Breast epithelium (tissue), 4 donors: ENCODE measurements at regions not wholly inside any gene's neighbourhood (a gene's known extent, or its start where the extent isn't known, plus 50 kb on each side); places are given as distances from the start of the nearest gene placed in this dataset.

ENCODE experiments used
- DNase-seq, 2 donors: peaks; one replicate each; pipeline ENCODE4 v3.0.0-alpha.2; 2019; ENCODE audit warnings: low spot score in 2 of 2
- H3K27ac ChIP-seq, 2 donors: fragments of 200-600 bp; sonication (generic) in 1 of 2; one replicate each; pipeline ENCODE4 v1.5.1; 2016 to 2019; ENCODE audit warnings: mild to moderate bottlenecking in 1 of 2
- H3K27me3 ChIP-seq, 2 donors: fragments of 200-600 bp; sonication (generic) in 1 of 2; one replicate each; pipeline versions ENCODE4 v1.5.1 to v1.6.0; 2017 to 2019; ENCODE audit warnings: control low read depth in 1 of 2, mild to moderate bottlenecking in 1 of 2
- H3K36me3 ChIP-seq: fragments of 200-600 bp; one replicate; pipeline ENCODE4 v1.5.1; 2019
- H3K4me1 ChIP-seq, 2 donors: fragments of 200-600 bp; sonication (generic); one replicate each; pipeline ENCODE4 v1.5.1; 2016 to 2019; ENCODE audit warnings: control low read depth in 1 of 2
- H3K4me3 ChIP-seq, 3 donors: fragments of 200-600 bp; sonication (generic); 1 replicate in 2 of 3; 2 replicates in 1 of 3; pipeline ENCODE4 v1.5.1; 2016 to 2019; ENCODE audit warnings: mild to moderate bottlenecking in 3 of 3, moderate library complexity in 2 of 3
- H3K9me3 ChIP-seq, 2 donors: fragments of 200-600 bp; sonication (generic) in 1 of 2; one replicate each; pipeline ENCODE4 v1.5.1; 2016 to 2019; ENCODE audit warnings: control low read depth in 1 of 2
- CTCF ChIP-seq, 3 donors: fragments of 450-650 bp; IDR thresholded peaks; one replicate each; pipeline ENCODE4 v1.5.1; 2016 to 2017; ENCODE audit warnings: antibody characterized with exemption in 3 of 3, mild to moderate bottlenecking in 3 of 3, moderate library complexity in 3 of 3
- POLR2A ChIP-seq: fragments of 450-650 bp; IDR thresholded peaks from one replicate; pipeline ENCODE4 v1.6.1; 2016; ENCODE audit warnings: antibody characterized with exemption, mild to moderate bottlenecking, moderate library complexity
- POLR2AphosphoS5 ChIP-seq, 3 donors: sonication (generic); formaldehyde crosslinking; IDR thresholded peaks; one replicate each; pipeline ENCODE4 v1.6.1; 2017; ENCODE audit warnings: antibody characterized with exemption in 3 of 3
- intact Hi-C: fragments of 100-400 bp; cut with DNase I; formaldehyde crosslinking; loops from one replicate; pipeline ENCODE4 v1.15.1; 2023; ENCODE audit warnings: low total_unique reads

GRCh38 chrX:113275804-113276203 lies 435.2 kb upstream of the AMOT start:
- no peak for DNase-seq
- no peak overlapping the region for H3K4me3 ChIP-seq
- H3K36me3 ChIP-seq: no peaks in the 10 kb centered on the region
- H3K27ac ChIP-seq: no peak overlapping the region
- H3K4me1 ChIP-seq: no peaks in the 10 kb centered on the region
- peaks cover 0 to 44% of the 10 kb centered on the region in 2 donors for H3K27me3 ChIP-seq
- no peaks in the 10 kb centered on the region for H3K9me3 ChIP-seq
- intact Hi-C loops: no loop called here
- TF ChIP-seq POLR2A (no peak), POLR2AphosphoS5 (IDR thresholded peaks at IDR 0.05) (no peak), CTCF (IDR thresholded peaks at IDR 0.05) (no peak)

- intact Hi-C loops: no loop called here
- H3K27me3 ChIP-seq: peaks cover 0 to 44% of the 10 kb centered on the region in 2 donors
- TF ChIP-seq POLR2AphosphoS5 (IDR thresholded peaks at IDR 0.05) (no peak), CTCF (IDR thresholded peaks at IDR 0.05) (no peak), POLR2A (no peak)
- no peak overlapping the region for H3K27ac ChIP-seq
- H3K4me3 ChIP-seq: no peak overlapping the region
- H3K36me3 ChIP-seq: no peaks in the 10 kb centered on the region
- no peaks in the 10 kb centered on the region for H3K4me1 ChIP-seq
- DNase-seq: no peak
- H3K9me3 ChIP-seq: no peaks in the 10 kb centered on the region
These were observed 434.2 kb upstream of the AMOT start for GRCh38 chrX:113274791-113275190.

GRCh38 chrX:113274345-113274744 lies 433.7 kb upstream of the AMOT start:
- Histone ChIP-seq H3K9me3 (no peaks in the 10 kb centered on the region), H3K27me3 (peaks cover 0 to 44% of the 10 kb centered on the region in 2 donors), H3K27ac (no peak overlapping the region), H3K4me1 (no peaks in the 10 kb centered on the region), H3K36me3 (no peaks in the 10 kb centered on the region), H3K4me3 (no peak overlapping the region)
- no peak for DNase-seq
- no peak for TF ChIP-seq CTCF (IDR thresholded peaks at IDR 0.05)
- no peak for TF ChIP-seq POLR2A
- no peak for TF ChIP-seq POLR2AphosphoS5 (IDR thresholded peaks at IDR 0.05)
- intact Hi-C loops: no loop called here

GRCh38 chrX:113269203-113269602 lies 428.6 kb upstream of the AMOT start:
- DNase-seq: no peak
- intact Hi-C loops: no loop called here
- no peaks in the 10 kb centered on the region for H3K36me3 ChIP-seq

GRCh38 chrX:113260474-113260873 lies 419.8 kb upstream of the AMOT start:
- TF ChIP-seq CTCF (IDR thresholded peaks at IDR 0.05): no peak
- intact Hi-C loops: no loop called here
- Histone ChIP-seq H3K36me3 (no peaks in the 10 kb centered on the region), H3K27ac (no peak overlapping the region), H3K9me3 (no peaks in the 10 kb centered on the region), H3K4me1 (no peaks in the 10 kb centered on the region), H3K4me3 (no peak overlapping the region), H3K27me3 (peaks cover 0 to 35% of the 10 kb centered on the region in 2 donors)
- no peak for DNase-seq

More at GRCh38 chrX:113269203-113269602, 428.6 kb upstream of the AMOT start:
- Histone ChIP-seq H3K27me3 (peaks cover 0 to 41% of the 10 kb centered on the region in 2 donors), H3K4me1 (no peaks in the 10 kb centered on the region), H3K27ac (no peak overlapping the region), H3K4me3 (no peak overlapping the region), H3K9me3 (no peaks in the 10 kb centered on the region)
- TF ChIP-seq POLR2A: no peak
- TF ChIP-seq CTCF (IDR thresholded peaks at IDR 0.05): no peak
- no peak for TF ChIP-seq POLR2AphosphoS5 (IDR thresholded peaks at IDR 0.05)
